GM19397 (cell line): ENCODE measurements at regions not wholly inside any gene's neighbourhood (a gene's known extent, or its start where the extent isn't known, plus 50 kb on each side); places are given as distances from the start of the nearest gene placed in this dataset.
A peak's percentile ranks its signal among the peaks of the same experiment; 100 is the strongest.

Experiments
- ATAC-seq: cut with Tn5 transposase; IDR thresholded peaks from one replicate; pipeline ENCODE4 v1.9.1; 2021; ENCODE audit warnings: mild to moderate bottlenecking, moderate library complexity; ENCODE audit not compliant: unreplicated experiment

DNA sequence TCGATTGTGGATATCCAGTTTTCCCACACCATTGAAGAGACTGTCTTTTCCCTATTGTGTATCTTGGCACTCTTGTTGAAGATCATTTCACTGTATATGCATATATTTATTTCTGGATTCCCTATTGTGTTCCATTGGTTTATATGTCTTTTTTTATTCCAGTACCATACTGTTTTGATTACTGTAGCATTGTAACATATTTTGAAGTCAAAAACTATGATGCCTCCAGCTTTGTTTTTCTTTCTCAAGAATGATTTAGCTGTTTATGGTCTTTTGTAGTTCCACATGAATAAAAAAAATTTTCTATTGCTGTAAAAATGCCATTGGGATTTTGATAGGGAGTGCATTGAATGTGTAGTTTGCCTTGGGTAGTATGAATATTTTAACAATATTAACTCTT, 128.1 kb upstream of the SLC38A2 start:
- no peak for ATAC-seq

DNA sequence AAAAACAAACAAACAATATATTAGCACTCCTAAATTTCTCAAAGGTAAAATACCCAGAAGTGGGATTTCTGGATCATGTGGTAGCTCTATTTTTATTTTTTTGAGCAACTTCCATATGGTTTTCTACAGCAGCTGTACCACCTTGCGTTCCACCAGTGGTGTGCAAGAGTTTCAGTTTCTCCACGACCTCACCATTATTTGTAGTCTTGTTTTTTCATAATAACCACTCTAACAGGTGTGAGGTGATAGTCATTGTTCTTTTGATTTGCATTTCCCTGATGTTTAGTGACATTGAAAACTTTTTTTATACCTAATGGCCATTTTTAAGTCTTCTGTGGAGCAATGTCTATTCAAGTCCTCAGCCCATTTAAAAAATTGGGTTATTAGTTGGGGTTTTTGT, 127.3 kb upstream of the SLC38A2 start:
- ATAC-seq: peak; percentile 95

DNA sequence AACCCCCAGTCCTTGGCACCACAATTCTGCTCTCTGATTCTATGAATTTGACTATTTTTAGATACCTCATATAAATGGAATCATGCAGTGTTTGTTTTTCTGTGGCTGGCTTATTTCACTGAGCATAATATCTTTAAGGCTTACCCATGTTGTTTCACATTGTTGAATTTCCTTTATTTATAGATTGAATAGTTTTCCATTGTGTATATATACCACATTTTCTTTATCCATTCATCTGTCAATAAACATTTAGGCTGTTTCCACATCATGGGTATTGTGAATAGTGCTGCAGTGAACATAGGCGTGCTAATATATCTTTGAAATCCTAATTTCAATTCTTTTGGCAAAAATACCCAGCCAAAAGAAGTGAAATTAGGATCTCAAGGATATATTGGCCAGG, 126.7 kb upstream of the SLC38A2 start:
- no peak for ATAC-seq

DNA sequence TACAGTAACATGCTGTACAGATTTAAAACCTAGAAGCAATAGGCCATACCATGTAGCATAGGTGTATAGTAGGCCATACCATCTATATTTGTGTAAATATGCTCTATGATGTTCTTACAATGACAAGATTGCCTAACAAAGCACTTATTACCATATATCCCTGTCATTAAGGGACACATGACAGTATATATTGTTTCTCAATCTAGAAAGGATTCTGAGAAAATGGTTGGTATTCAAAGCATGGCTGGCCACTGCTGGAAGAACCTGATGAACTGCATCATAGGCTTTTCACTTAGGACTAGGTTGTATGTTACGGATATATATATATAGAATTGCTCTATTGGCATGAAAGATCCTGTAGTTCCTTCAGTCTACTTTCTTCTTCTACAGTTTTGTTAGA, 125.2 kb upstream of the SLC38A2 start:
- ATAC-seq: no peak

DNA sequence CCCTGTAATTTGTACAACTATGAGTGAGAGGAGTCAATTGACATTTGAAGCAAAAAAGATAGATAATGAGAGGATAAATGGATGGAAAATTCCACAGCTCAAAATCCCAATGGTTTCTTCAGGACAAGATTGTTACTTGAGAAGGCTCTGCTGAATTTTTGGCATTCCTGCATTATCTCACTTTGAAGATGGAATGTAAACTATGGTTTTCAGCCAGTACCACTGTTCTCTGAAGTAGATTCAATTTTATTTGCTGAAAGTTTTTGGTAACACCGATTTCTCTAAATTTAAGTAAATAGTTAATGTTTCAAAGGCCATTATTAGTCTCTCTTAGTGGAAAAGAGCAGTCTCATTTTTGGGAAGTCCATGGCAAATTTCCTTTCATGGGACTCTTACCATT, 121.9 kb upstream of the SLC38A2 start:
- no peak for ATAC-seq

DNA sequence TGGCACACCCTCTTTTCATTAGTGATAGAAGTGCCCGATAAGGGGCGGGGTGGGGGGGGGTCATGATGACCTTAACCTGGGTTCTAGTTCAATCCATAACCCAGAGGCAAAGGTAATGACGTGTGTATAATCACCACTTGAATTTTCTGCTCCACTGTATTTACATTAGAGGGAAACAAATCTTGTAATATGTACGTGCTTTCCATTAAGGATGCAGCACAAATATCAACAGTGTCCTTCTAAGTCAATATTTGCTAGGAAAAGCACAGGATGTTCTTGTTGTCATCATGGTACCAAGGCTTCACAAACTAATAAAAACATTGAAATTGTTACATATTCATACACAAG, 121.2 kb upstream of the SLC38A2 start:
- no peak for ATAC-seq

DNA sequence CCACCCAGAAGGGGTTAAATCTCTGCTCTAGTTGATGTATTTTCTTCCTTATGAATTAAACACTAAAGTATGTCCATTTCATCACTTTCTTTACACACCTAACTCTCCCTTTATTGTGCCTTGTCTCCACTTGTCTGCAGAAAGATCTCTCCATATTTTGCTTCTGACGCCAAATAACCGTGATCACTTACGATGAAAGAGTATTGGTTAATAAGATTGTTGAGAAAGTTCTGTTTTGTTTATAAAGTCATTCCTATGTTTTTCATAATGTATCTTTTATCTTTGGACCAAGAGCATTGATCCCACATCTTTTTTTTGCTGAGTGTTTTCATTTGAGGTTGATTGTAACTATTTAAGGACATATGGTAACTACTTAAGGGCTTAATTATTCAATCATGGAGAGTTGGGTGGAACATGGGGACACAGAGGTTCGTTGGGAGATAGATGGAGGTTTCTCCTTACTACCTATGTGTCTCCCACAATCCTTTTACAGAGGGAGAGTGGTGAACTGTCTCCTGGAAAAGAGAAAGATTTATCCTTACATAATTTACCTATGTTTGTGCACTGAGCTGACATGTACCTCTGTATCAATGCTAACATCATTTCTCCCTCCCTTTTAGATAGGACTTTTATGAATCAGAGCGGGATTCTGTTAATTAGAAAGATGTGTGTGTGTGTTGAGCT, 120.7 kb upstream of the SLC38A2 start:
- no peak for ATAC-seq

DNA sequence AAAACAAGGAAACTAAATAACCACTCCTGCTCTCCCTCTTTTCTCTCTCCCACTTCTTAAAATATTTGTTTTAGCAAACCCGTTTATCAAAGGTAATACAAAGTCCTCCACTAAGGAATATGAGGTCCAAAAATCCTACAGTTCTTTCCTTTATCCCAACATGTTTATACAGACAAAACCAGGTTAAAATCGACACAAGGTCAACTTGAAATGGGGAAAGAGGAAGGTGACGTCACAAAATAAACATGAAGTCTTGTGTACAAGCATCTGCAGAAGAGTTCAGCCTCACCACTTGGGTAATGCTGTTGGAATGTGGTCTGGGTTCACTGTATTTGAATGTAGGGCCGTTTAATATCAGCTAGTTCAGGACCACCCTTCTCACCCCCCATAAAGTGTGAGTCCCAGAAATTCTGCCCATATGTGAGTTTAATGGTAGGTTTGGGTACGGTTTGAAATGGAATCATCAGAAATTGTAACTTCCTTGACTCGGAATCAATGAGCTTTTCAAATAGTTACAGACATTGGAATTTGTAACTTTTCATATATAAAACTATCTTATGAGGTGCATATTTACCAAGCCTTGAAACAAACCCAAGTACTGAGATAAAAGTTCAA, 120.0 kb upstream of the SLC38A2 start:
- no peak for ATAC-seq

DNA sequence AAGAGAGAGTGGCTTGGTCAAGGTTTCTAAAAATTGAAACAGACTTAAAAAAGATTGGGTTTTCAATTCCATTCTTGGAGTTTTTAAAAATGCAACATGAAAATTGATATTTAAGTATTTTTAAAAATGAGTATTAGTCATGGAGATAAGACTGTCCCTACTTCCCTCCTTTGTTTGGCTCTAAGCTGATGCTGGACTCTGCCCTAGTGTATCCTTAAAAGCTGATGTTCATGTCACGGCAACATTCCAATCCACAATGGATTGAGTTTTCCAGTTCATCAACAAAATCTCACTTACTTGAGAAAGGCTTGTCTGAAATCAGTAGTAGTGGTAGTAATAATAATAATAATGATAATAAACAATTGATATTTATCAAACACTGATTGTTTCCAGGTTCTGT, 119.0 kb upstream of the SLC38A2 start:
- ATAC-seq: no peak

DNA sequence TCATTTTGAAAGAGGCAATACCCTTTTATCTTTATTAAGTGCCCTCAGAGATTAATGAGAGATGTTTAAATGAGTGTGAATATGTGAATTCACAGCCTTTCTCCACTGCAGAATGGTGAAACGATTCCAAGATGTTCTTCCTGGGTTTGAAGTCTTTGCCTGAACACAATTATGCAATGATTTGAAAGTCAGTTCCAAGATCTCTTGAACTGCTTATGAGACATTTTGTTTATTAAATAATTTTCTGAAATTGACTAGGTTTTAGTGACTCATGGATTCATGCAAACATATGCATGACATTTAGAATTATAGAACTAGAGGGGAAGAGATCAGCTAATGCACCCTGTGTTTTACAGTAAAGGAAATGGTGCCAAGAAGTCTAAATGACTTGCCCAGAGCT, 118.1 kb upstream of the SLC38A2 start:
- no peak for ATAC-seq

DNA sequence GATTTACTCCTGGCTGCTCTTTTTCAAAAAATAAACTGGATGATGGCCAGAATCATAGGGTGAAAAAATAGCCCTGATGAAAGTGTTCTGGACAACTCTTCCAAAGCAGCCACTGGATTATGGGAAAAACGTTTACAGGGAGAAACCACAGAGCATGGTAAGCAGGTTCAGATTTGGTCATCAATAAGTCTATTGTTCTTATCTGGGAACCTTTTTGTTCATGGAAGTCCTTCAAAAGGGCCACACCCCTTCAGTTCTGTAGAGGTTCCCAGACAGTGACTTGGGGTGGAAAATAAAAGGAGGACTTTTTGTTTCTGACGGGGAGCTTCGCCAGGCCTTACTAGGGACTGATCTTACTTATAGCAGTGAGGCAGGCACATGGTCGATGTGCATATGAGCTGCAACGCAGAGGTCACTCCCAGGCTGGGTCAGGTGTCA, 117.4 kb upstream of the SLC38A2 start:
- no peak for ATAC-seq

DNA sequence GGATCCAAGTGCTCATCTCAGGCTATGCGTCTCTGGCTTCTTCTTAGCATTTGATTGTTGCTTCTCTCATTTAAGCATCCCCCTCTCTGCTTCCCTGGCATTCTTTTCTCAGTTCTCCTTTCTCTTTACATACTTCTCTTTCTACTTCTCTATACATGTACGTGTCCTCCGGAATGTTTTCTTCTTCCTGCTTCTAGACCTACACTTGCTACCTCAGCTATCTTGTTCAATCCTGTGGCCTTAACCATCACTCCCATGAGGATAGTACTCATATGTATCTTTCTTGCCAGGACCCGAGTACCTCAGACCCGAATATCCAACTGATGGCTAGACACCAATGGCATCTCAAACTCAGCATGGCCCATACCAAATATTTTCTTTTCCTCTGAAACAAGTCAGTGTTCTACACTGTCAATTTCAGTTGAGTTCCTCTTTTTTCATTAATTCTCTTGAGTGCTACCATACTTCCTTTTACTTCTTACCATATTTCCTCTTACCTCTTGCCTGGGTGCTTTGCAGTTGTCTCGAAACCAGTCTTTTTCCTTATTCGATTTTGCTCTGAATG, 115.1 kb upstream of the SLC38A2 start:
- no peak for ATAC-seq

DNA sequence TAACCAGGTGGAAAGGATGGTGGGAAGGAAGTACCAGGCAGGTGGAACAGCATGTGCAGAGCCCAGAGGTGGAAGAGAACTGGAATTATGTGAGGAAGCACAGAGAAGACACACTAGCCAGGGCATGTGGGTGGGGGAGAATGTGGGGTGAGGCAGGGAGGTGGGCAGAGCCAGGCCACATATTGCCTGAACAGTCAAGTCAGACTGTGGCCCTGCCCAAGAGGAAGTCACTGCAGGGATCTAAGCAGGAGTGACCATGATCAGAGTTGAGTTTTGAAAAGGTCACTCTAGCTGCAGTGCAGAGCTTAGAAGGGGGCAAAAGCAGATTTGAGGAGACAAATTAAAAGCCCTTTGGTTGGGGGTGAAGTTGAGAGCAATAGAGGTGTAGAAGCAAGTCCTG, 114.0 kb upstream of the SLC38A2 start:
- ATAC-seq: no peak

DNA sequence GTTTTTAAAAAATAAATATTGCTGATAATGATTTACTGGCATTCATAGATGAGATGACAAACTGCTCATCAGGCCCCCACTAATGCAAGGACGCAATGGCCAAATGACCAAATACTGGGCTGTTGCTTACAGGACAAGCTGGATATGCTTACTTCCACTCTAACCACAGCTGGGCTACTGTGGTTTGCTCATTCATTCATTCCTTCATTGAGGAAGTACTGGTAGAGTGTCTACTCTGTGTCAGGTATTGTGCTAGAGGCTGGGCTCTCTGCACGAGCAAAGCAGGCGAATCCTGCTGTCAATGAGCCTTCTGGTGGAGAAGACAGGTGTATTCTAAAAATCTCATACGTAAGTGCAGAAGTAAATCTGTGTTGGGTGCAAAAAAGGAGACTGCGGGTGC, 113.3 kb upstream of the SLC38A2 start:
- no peak for ATAC-seq

DNA sequence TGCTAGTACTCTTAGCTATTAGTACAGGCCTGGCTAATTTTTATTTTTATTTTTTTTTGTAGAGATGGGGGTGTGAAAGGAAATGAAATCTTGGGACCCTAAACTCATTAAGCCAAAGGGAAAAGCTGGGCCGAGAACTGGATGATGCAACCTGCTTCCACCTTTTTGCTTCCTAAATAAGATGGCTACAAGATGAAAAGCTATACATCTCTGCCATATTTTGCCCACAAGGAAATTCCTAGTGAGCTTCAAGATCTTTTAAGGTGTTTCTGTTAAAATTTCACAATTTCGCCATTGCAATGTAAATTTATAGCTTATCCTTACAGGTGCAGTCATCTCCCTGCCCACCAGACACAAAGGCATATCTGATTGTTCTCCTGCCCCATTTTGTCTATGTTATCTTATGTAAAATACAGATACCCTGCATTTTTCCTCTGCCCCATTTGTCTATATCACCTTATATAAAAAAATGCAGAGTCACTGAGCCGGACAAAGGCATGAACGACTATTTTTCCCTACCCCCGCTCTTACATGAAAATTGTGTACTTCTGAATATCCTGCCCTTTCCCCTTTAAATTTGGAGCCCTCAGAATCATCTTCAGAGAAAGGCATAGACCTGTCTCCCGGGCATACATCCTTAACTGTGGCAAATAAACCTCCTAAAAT, 112.0 kb upstream of the SLC38A2 start:
- ATAC-seq: no peak

DNA sequence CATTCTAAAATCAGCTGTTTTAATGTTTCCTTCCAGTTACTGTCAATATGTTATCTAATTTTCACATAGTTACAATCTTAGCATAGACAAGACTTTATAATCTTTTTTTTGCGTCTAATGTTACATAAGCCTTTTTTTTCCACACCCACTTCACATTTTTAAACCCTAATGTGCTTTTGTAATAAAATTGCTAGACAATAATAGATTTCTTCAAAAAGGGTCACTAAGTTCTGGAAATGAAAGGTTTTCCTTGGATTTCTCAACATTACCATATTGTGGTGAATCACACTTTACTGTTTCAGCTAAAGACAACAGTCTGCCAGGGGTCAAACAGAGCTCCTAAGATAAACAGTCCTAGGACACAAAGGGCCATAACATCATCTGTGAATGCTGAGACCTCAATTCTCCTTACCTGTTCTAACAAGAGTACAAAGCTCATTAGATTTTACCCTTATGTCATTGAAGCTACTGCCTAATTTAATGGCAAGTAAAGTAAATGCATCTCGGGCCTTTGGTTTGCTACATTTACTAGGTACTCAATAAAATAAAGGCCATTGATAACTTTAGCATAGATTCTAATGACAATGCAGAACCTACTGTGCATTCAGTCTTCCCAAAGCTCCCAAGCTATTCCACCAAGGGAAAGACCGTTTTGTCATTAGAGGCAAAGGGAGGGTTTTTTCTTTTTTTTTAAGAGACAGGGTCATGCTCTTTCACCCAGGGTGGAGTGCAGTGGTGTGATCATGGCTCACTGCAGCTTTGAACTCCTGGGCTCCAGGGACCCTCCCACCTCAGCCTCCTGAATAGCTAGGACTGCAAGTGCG, 111.2 kb upstream of the SLC38A2 start:
- no peak for ATAC-seq

DNA sequence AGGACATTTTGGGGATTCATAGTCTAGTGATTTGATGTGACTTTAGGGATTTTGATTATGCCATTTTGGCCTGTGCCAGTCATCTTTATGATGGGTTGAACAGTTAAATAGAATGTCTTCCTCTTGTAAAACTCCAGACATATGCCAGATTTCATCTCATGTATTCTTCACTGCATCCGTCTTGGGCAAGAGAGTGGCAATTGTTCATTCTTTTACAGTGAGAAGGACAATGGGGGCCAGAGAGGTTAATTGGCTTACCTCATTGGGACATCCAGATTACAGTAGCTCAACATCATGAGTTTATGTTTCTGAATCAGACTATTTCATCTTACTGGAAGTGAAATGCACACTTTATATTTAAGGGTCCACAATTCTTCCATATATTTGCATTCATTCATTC, 108.2 kb upstream of the SLC38A2 start:
- ATAC-seq: no peak

DNA sequence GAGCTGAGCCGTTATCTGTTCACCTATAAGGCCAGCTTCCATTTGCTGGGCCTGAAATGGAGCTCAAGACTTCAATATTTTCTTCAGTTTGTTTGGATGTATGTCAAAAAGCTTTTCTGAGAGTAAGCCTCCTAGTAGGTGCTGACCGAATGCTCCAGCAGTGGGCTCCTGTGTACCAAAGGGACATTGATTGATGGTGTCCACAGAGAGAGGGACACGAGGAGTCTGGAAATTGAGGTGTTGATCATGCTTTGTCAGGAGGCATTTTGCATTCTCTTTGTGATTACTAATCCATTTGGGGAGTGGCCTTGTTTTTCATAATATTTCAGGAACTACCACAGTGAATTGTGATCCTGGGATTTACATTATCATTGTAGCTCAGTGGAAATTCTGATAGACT, 107.7 kb upstream of the SLC38A2 start:
- ATAC-seq: no peak

DNA sequence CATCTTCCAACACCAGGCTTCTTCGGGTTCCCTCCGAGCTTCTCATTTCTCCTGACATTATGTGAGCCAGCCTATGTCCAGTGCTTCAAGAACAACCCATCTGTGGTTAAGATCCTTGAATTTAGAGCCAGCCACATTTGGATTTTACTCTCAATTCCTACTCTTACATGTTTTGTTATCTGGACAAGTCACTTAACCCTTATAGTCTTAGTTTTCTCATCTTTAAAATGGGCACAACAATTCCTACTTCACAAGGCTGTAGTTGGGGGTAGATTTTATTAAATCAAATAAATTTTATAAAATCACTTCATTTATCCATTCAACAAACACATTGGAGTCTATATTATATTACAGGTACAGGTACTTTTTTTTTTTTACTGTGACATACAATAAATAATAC, 105.5 kb upstream of the SLC38A2 start:
- no peak for ATAC-seq

DNA sequence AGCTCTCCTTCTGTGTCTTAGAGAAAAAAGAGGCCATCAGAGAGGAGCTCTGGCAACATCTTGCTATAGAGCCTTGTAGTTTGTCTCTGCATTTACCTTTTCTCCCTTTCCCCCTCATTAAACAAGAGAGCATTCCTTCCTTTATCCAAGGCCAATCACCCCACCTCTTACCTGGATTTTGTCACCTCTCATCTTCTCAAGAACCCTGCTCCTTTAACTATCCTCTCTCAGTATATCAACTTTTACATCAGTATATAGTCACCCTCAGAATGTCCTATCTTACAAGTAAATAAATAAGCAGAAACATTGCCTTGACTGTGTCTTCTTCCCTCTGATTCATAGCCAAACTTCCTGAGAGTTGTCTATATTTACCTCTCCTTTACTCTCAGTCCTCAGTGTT, 105.0 kb upstream of the SLC38A2 start:
- no peak for ATAC-seq

DNA sequence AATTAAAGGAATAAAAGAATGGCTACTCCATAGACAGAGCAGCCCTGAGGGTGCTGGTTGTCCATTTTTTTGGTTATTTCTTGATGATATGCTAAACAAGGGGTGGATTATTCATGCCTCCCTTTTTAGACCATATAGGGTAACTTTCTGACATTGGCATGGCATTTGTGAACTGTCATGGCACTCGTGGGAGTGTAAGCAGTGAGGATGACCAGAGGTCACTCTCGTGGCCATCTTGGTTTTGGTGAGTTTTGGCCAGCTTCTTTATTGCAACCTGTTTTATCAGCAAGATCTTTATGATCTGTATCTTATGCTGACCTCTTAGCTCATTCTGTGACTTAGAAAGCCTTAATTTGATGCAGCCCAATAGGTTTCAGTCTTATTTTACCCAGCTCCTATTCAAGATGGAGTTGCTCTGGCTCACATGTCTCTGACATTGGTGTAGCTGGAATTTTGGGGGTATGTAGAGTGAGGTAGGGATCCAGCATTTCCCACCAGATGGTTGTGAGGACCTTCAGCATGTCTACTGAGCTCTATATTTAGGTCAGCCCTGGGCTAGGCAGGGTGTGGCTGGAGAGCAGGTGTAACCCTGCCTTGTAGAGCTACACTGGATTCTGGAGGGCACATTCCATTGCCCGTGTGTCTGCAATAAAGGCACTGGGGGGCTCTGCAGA, 103.5 kb upstream of the SLC38A2 start:
- no peak for ATAC-seq
